Suprapubic skin (tissue), 4 donors: ENCODE measurements at regions not wholly inside any gene's neighbourhood (a gene's known extent, or its start where the extent isn't known, plus 50 kb on each side); places are given as distances from the start of the nearest gene placed in this dataset.

Source experiments
- DNase-seq, 2 donors: peaks; one replicate each; pipeline ENCODE4 v3.0.0-alpha.2; 2019; ENCODE audit warnings: low spot score in 2 of 2
- H3K27ac ChIP-seq: fragments of 200-600 bp; sonication (generic); one replicate; pipeline ENCODE4 v1.5.1; 2019
- H3K27me3 ChIP-seq: fragments of 200-600 bp; sonication (generic); one replicate; pipeline ENCODE4 v1.5.1; 2019
- H3K36me3 ChIP-seq: fragments of 200-600 bp; sonication (generic); one replicate; pipeline ENCODE4 v1.5.1; 2019
- H3K4me1 ChIP-seq: fragments of 200-600 bp; sonication (generic); one replicate; pipeline ENCODE4 v1.5.1; 2019
- H3K4me3 ChIP-seq: fragments of 200-600 bp; sonication (generic); one replicate; pipeline ENCODE4 v1.5.1; 2019; ENCODE audit warnings: mild to moderate bottlenecking
- H3K9me3 ChIP-seq: fragments of 200-600 bp; sonication (generic); one replicate; pipeline ENCODE4 v1.5.1; 2019
- CTCF ChIP-seq, 2 donors: fragments of 200-600 bp in 1 of 2; fragments of 450-650 bp in 1 of 2; sonication (generic) in 1 of 2; IDR thresholded peaks; one replicate each; pipeline ENCODE4 v1.5.1; 2016 to 2019; ENCODE audit warnings: antibody characterized with exemption in 2 of 2, mild to moderate bottlenecking in 1 of 2, moderate library complexity in 1 of 2
- EP300 ChIP-seq: sonication (generic); formaldehyde crosslinking; IDR thresholded peaks from one replicate; pipeline ENCODE4 v1.6.1; 2017; ENCODE audit warnings: antibody characterized with exemption
- POLR2A ChIP-seq, 2 donors: fragments of 450-650 bp; IDR thresholded peaks; one replicate each; pipeline ENCODE4 v1.6.1; 2017; ENCODE audit warnings: antibody characterized with exemption in 2 of 2, mild to moderate bottlenecking in 2 of 2, moderate library complexity in 2 of 2
- POLR2AphosphoS5 ChIP-seq, 3 donors: sonication (generic); formaldehyde crosslinking; IDR thresholded peaks; one replicate each; pipeline ENCODE4 v1.6.1; 2017; ENCODE audit warnings: antibody characterized with exemption in 3 of 3
- WGBS: methylation state at CpG from one replicate; pipeline ENCODE4 v1.1.5; 2018; 5-methylcytosine and 5-hydroxymethylcytosine counted together

- no peaks in the 10 kb centered on the region for H3K36me3 ChIP-seq
- WGBS = 84% methylated on average over 4 of the region's 4 CpGs
- no peaks in the 10 kb centered on the region for H3K4me1 ChIP-seq
- no peak overlapping the region for H3K4me3 ChIP-seq
- H3K9me3 ChIP-seq = no peaks in the 10 kb centered on the region
- DNase-seq = no peak
- H3K27ac ChIP-seq = no peak overlapping the region
- no peak for TF ChIP-seq EP300
- no peaks in the 10 kb centered on the region for H3K27me3 ChIP-seq
Observed at GRCh38 chr5:87114631-87115030, 153.1 kb upstream of the RASA1 start.

DNA sequence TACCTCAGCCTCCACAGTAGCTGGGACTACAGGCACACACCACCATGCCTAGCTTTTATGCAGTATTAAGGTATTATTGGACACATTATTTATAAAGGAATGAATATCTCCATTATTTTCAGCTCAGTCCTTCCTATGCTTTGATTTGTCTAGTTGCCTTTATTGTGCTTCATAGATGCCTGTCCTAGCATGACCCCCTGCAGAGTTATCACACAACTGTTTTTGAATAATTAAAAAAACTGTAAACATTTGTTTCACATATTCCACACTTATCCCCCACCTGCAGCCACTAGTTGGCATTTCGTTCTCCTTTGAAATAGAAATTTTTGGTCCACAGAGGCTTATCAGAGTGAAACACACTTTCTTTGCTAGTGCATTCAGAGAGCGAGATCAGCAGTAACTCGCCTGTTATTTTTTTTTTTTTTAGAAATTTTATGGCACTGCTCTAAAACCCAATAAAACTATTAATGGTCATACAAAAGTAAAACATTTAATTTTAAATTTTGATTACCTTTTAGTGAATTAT is 151.8 kb upstream of the RASA1 start:
- H3K36me3 ChIP-seq = no peaks in the 10 kb centered on the region
- no peak overlapping the region for H3K4me3 ChIP-seq
- no peak overlapping the region for H3K27ac ChIP-seq
- no peak for TF ChIP-seq CTCF (IDR thresholded peaks at IDR 0.05)
- TF ChIP-seq EP300 = no peak
- TF ChIP-seq POLR2A (IDR thresholded peaks at IDR 0.05) = no peak
- no peaks in the 10 kb centered on the region for H3K27me3 ChIP-seq
- no peaks in the 10 kb centered on the region for H3K9me3 ChIP-seq
- 57% methylated on average over 3 of the region's 3 CpGs for WGBS
- no peak for DNase-seq
- H3K4me1 ChIP-seq = peaks cover 12% of the 10 kb centered on the region

DNA sequence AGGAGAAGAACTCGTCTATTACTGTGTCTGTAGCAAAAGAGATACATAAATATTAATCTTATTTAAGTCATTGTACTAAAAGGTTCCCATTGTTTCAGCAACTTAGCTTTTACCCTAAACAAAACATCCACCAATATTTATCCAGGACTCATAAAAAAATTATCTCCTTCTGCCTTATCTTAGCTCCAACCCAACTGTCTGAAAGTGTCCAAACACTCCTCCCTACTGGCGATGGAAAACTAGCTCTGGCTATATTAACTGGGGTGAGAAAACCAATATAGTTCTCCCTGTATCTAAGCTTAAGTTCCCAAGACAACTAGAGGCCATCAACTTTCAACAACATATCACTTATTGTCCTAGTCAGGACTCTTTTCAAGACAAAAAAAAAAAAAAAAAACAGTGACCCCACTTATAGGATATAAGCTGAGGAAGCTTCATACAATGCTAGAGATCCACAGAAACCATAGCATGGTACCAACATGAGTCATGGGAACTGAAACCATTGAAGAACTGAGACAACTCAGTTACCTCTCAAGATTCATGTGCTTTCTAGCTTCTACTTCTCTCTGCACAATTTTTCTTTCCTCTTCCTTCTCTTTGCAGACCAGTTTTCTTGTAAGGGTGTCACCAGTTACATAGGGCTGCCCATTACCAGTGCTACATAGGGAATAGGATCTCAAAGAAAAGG is 150.7 kb upstream of the RASA1 start:
- no peaks in the 10 kb centered on the region for H3K36me3 ChIP-seq
- TF ChIP-seq EP300 = no peak
- no peak for TF ChIP-seq CTCF (IDR thresholded peaks at IDR 0.05)
- no peak for TF ChIP-seq POLR2AphosphoS5 (IDR thresholded peaks at IDR 0.05)
- no peak for TF ChIP-seq POLR2A (IDR thresholded peaks at IDR 0.05)

DNA sequence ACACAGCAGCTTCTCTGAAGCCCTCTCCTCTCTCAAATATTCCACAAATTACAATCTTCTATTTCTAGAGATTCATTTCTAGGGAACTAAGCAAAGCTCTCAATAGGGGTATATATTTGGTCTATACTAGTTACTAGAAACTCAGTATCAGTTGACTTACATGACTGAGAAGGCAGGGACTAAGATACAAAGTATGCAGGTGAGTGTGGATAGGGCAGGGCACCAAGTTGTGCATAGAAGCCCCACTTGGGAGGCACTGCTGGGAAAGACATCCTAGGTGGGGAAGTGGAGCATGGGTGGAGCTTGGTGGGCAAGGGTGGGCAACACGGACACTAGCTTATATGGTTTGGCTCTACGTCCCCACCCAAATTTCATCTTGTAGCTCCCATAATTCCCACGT is 148.1 kb upstream of the RASA1 start:
- DNase-seq = no peak
- H3K4me1 ChIP-seq = peaks cover 17% of the 10 kb centered on the region
- no peaks in the 10 kb centered on the region for H3K27me3 ChIP-seq
- TF ChIP-seq CTCF (IDR thresholded peaks at IDR 0.05) (no peak), POLR2AphosphoS5 (IDR thresholded peaks at IDR 0.05) (no peak), POLR2A (IDR thresholded peaks at IDR 0.05) (no peak), EP300 (no peak)
- H3K9me3 ChIP-seq = no peaks in the 10 kb centered on the region
- WGBS = 85% methylated on average over 3 of the region's 3 CpGs
- H3K27ac ChIP-seq = no peak overlapping the region
- no peak overlapping the region for H3K4me3 ChIP-seq
- H3K36me3 ChIP-seq = no peaks in the 10 kb centered on the region

More for the DNA sequence above, 150.7 kb upstream of the RASA1 start:
- Histone ChIP-seq H3K27me3 (no peaks in the 10 kb centered on the region), H3K4me3 (no peak overlapping the region), H3K27ac (no peak overlapping the region), H3K9me3 (no peaks in the 10 kb centered on the region), H3K4me1 (peaks cover 17% of the 10 kb centered on the region)
- WGBS = 88% methylated on average over 2 of the region's 2 CpGs
- DNase-seq = no peak

DNA sequence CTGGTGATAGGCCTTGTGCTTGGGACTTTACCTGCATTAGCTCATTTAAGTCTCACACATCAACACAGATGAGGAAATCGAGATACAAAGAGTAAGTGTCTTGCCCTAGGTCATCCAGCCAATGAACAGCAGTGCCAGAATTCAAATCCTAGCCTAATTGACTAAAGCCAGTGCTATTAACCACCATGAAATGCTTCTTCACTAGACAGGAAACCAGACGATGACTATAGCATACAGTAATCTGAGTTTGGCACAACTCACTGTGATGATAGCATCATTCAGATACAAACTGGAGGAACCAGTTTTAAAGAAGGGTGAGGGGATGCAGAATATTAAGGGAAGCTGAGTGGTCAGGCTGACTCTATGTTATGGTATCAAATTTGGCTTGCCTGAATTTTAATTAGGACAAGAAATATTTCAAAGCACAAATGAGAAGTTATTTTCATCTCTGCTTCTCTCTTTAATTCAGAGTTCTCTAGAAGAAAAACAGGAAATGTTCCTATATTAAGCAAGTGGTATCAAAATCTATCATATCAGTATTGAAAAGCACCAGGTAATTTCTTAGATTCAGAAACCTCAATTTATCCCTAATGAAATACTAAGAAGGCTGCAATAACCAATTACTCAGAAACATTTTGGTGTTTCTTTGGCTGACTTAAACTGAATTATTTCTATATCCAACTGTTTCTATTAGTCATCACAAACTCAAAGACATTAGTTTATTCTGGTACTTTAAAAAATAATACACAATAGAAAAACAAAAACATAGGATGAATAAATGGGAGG is 147.0 kb upstream of the RASA1 start:
- Histone ChIP-seq H3K36me3 (no peaks in the 10 kb centered on the region), H3K4me3 (no peak overlapping the region), H3K27ac (peak overlapping the region; percentile 5), H3K9me3 (no peaks in the 10 kb centered on the region), H3K4me1 (peaks cover 17% of the 10 kb centered on the region), H3K27me3 (no peaks in the 10 kb centered on the region)
- 20% methylated on average over 2 of the region's 2 CpGs for WGBS
- DNase-seq = no peak
- TF ChIP-seq POLR2AphosphoS5 (IDR thresholded peaks at IDR 0.05) (no peak), EP300 (no peak), POLR2A (IDR thresholded peaks at IDR 0.05) (no peak), CTCF (IDR thresholded peaks at IDR 0.05) (no peak)
